Ovary (tissue), 3 donors: ENCODE measurements at regions not wholly inside any gene's neighbourhood (a gene's known extent, or its start where the extent isn't known, plus 50 kb on each side); places are given as distances from the start of the nearest gene placed in this dataset.

Experiments used
- CTCF ChIP-seq, 3 donors: fragments of 450-650 bp in 2 of 3; fragments of 200-600 bp in 1 of 3; IDR thresholded peaks; one replicate each; pipeline versions ENCODE4 v1.5.1 to v1.8.0; 2016 to 2022; ENCODE audit warnings: antibody characterized with exemption in 3 of 3, mild to moderate bottlenecking in 1 of 3
- POLR2A ChIP-seq: fragments of 450-650 bp; IDR thresholded peaks from one replicate; pipeline ENCODE4 v1.6.1; 2017; ENCODE audit warnings: antibody characterized with exemption, mild to moderate bottlenecking, moderate library complexity
- donor health status: DM: no; HTN: no; CAD: no.

GRCh38 chr19:33998302-33998701 lies 174.0 kb upstream of the LSM14A start:
- TF ChIP-seq POLR2A = no peak
- no peak for TF ChIP-seq CTCF (IDR thresholded peaks at IDR 0.05)
